Peyer's patch (tissue), 4 donors: ENCODE measurements at regions not wholly inside any gene's neighbourhood (a gene's known extent, or its start where the extent isn't known, plus 50 kb on each side); places are given as distances from the start of the nearest gene placed in this dataset.

ENCODE experiments used
- CTCF ChIP-seq, 6 experiments: fragments of 450-650 bp in 4 of 6; fragments of 200-600 bp in 2 of 6; sonication (generic) in 1 of 6; IDR thresholded peaks; one replicate each; pipeline ENCODE4 v1.5.1; 2017 to 2019; ENCODE audit warnings: antibody characterized with exemption in 6 of 6, mild to moderate bottlenecking in 3 of 6, moderate library complexity in 1 of 6
- POLR2A ChIP-seq, 2 donors: fragments of 450-650 bp; IDR thresholded peaks; one replicate each; pipeline ENCODE4 v1.5.1; 2017; ENCODE audit warnings: antibody characterized with exemption in 2 of 2, mild to moderate bottlenecking in 2 of 2, moderate library complexity in 2 of 2

DNA sequence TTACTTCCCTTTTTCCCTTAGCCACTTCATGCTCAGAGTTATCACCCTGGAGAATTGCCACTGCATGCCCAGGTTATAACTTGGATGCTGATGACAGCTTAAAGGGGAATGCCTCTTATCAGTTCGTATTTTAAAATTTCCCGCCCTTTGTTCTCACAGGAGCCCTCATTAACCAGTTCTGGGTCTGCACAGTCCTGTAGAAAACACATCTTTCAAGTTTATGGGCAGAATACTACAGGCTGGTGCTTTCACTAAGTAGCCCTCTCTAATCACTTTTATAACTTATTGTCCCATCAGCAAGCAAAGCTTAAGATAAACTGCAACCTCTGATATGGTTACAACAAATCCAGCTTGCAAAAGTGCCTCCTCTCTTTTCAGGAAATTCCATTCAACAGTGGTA, 587.3 kb upstream of the UBE2E2 start:
- TF ChIP-seq CTCF (IDR thresholded peaks at IDR 0.05): no peak
- no peak for TF ChIP-seq POLR2A (IDR thresholded peaks at IDR 0.05)
